ENCODE measurements at regions not wholly inside any gene's neighbourhood (a gene's known extent, or its start where the extent isn't known, plus 50 kb on each side); places are given as distances from the start of the nearest gene placed in this dataset.

DNA sequence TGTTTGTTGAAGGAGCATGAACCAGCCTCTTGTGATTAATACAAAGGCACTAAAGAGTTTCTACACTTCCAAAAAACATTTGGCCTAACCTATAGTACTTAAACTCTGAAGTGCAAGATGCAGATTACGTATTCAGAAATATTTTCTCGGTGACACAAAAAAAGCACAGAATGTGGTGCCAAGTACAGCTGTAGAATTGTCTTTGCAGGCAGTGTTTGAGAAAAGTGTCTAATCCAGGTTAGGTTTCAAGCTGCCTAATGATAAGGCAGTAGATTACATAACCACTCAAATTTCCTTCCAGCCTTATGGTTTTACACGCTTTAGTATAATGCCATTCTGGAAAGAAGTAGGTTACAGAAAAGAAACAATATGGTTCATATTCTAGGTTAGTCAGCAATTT lies 205.2 kb downstream of the KLHL28 start:
- TF ChIP-seq, protein P1, sequence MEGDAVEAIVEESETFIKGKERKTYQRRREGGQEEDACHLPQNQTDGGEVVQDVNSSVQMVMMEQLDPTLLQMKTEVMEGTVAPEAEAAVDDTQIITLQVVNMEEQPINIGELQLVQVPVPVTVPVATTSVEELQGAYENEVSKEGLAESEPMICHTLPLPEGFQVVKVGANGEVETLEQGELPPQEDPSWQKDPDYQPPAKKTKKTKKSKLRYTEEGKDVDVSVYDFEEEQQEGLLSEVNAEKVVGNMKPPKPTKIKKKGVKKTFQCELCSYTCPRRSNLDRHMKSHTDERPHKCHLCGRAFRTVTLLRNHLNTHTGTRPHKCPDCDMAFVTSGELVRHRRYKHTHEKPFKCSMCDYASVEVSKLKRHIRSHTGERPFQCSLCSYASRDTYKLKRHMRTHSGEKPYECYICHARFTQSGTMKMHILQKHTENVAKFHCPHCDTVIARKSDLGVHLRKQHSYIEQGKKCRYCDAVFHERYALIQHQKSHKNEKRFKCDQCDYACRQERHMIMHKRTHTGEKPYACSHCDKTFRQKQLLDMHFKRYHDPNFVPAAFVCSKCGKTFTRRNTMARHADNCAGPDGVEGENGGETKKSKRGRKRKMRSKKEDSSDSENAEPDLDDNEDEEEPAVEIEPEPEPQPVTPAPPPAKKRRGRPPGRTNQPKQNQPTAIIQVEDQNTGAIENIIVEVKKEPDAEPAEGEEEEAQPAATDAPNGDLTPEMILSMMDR (conservative IDR thresholded peaks at IDR 0.05; ENCODE audit: low read depth, low read length) = no peak
- TF ChIP-seq EZH2 (IDR thresholded peaks at IDR 0.05; ENCODE audit: borderline replicate concordance, low read depth, low read length, poor library complexity, severe bottlenecking) = no peak
- ChIA-PET POLR2A (ENCODE audit: low non-redundant PET) (no interaction called here), CTCF (no interaction called here)
- BruUV-seq (replicated peaks) = no TSS peak
- H3K36me3 ChIP-seq (ENCODE audit: insufficient read depth, low read length, poor library complexity, severe bottlenecking) = no peaks in the 10 kb centered on the region
- peaks cover 4% of the 10 kb centered on the region for H3K4me1 ChIP-seq (ENCODE audit: insufficient read depth, low read length, poor library complexity, severe bottlenecking)
- no peak for DNase-seq (ENCODE audit: low spot score)
- H3K4me3 ChIP-seq (ENCODE audit: low read depth, low read length, poor library complexity, severe bottlenecking) = no peak overlapping the region
- no peak overlapping the region for H3K27ac ChIP-seq (ENCODE audit: low read depth, low read length, poor library complexity, severe bottlenecking)
- H3K9me3 ChIP-seq (ENCODE audit: low read depth, low read length, poor library complexity, severe bottlenecking) = no peaks in the 10 kb centered on the region
- no peaks in the 10 kb centered on the region for H3K27me3 ChIP-seq (replicated peaks; ENCODE audit: insufficient read depth, low read depth, low read length, poor library complexity)
- intact Hi-C loops (cut with micrococcal nuclease; ENCODE audit: unreplicated experiment) = no loop called here

DNA sequence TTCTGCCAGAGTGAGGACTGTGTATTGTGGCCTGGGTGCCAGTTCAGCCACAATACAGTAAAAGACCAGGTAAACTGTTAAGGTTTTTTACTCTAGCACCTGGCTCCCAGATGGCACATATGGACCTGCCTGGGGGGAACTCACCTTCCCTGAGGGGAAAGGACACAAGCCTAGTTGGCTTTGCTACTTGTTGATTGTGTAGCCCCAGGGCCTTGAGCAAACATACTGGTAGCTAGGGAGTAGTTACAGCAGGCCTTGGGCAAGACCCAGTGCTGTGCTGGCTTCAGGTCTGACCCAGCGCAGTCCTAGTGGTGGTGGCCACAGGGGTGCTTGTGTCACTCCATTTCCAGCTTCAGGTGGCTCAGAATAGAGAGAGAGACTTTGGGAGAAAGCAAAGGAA lies 216.4 kb downstream of the KLHL28 start:
- Histone ChIP-seq H3K4me1 (ENCODE audit: insufficient read depth, low read length, poor library complexity, severe bottlenecking) (no peaks in the 10 kb centered on the region), H3K9me3 (ENCODE audit: low read depth, low read length, poor library complexity, severe bottlenecking) (no peaks in the 10 kb centered on the region), H3K36me3 (ENCODE audit: insufficient read depth, low read length, poor library complexity, severe bottlenecking) (no peaks in the 10 kb centered on the region), H3K27me3 (replicated peaks; ENCODE audit: insufficient read depth, low read depth, low read length, poor library complexity) (no peaks in the 10 kb centered on the region), H3K27ac (ENCODE audit: low read depth, low read length, poor library complexity, severe bottlenecking) (no peak overlapping the region), H3K4me3 (ENCODE audit: low read depth, low read length, poor library complexity, severe bottlenecking) (no peak overlapping the region)
- TF ChIP-seq EZH2 (IDR thresholded peaks at IDR 0.05; ENCODE audit: borderline replicate concordance, low read depth, low read length, poor library complexity, severe bottlenecking) = no peak
- TF ChIP-seq, protein P1 (conservative IDR thresholded peaks at IDR 0.05; ENCODE audit: low read depth, low read length) = no peak
- ChIA-PET CTCF (no interaction called here), POLR2A (ENCODE audit: low non-redundant PET) (no interaction called here)
- intact Hi-C loops (cut with micrococcal nuclease; ENCODE audit: unreplicated experiment) = no loop called here
- no peak for DNase-seq (ENCODE audit: low spot score)
- no TSS peak for BruUV-seq (replicated peaks)

DNA sequence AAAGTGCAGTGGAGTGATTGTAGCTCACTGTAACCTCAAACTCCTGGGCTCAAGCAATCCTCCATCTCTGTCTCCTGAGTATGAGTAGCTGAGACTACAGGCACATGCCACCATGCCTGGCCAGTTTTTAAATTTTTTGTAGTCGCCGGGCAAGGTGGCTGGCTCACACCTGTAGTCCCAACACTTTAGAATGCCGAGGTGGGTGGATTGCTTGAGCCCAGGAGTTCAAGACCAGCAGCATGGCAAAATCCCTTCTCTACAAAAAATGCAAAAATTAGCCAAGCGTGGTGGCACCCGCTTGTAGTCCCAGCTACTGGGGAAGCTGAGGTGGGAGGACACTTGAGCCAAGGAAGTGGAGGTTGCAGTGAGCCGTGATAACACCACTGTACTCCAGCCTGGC lies 219.5 kb downstream of the KLHL28 start:
- intact Hi-C loops (cut with micrococcal nuclease; ENCODE audit: unreplicated experiment) = no loop called here
- Histone ChIP-seq H3K27me3 (replicated peaks; ENCODE audit: insufficient read depth, low read depth, low read length, poor library complexity) (no peaks in the 10 kb centered on the region), H3K36me3 (ENCODE audit: insufficient read depth, low read length, poor library complexity, severe bottlenecking) (no peaks in the 10 kb centered on the region), H3K9me3 (ENCODE audit: low read depth, low read length, poor library complexity, severe bottlenecking) (no peaks in the 10 kb centered on the region), H3K4me3 (ENCODE audit: low read depth, low read length, poor library complexity, severe bottlenecking) (no peak overlapping the region), H3K27ac (ENCODE audit: low read depth, low read length, poor library complexity, severe bottlenecking) (no peak overlapping the region), H3K4me1 (ENCODE audit: insufficient read depth, low read length, poor library complexity, severe bottlenecking) (no peaks in the 10 kb centered on the region)
- no TSS peak for BruUV-seq (replicated peaks)
- POLR2A ChIA-PET (ENCODE audit: low non-redundant PET) = no interaction called here
- DNase-seq (ENCODE audit: low spot score) = no peak
- CTCF ChIA-PET = no interaction called here
- TF ChIP-seq EZH2 (IDR thresholded peaks at IDR 0.05; ENCODE audit: borderline replicate concordance, low read depth, low read length, poor library complexity, severe bottlenecking) = no peak
- TF ChIP-seq, protein P1 (conservative IDR thresholded peaks at IDR 0.05; ENCODE audit: low read depth, low read length) = no peak
